Peyer's patch (tissue), 4 donors: ENCODE measurements at regions not wholly inside any gene's neighbourhood (a gene's known extent, or its start where the extent isn't known, plus 50 kb on each side); places are given as distances from the start of the nearest gene placed in this dataset.

ENCODE experiments used
- DNase-seq, 3 donors: peaks; one replicate each; pipeline ENCODE4 v3.0.0-alpha.2; 2017 to 2019
- H3K27ac ChIP-seq, 4 donors: fragments of 200-600 bp; sonication (generic); one replicate each; pipeline ENCODE4 v1.5.1; 2016 to 2019
- H3K27me3 ChIP-seq, 2 donors: fragments of 200-600 bp; sonication (generic); one replicate each; pipeline ENCODE4 v1.5.1; 2019
- H3K36me3 ChIP-seq, 3 donors: fragments of 200-600 bp; sonication (generic); one replicate each; pipeline ENCODE4 v1.5.1; 2016 to 2019
- H3K4me1 ChIP-seq, 4 donors: fragments of 200-600 bp; sonication (generic); one replicate each; pipeline ENCODE4 v1.5.1; 2016 to 2019
- H3K4me3 ChIP-seq, 4 donors: fragments of 200-600 bp; sonication (generic); 1 replicate in 3 of 4; 2 replicates in 1 of 4; pipeline ENCODE4 v1.5.1; 2016 to 2019; ENCODE audit warnings: mild to moderate bottlenecking in 1 of 4
- H3K9me3 ChIP-seq, 4 donors: fragments of 200-600 bp; sonication (generic); one replicate each; pipeline ENCODE4 v1.5.1; 2016 to 2019; ENCODE audit warnings: mild to moderate bottlenecking in 1 of 4
- POLR2A ChIP-seq, 2 donors: fragments of 450-650 bp; IDR thresholded peaks; one replicate each; pipeline ENCODE4 v1.5.1; 2017; ENCODE audit warnings: antibody characterized with exemption in 2 of 2, mild to moderate bottlenecking in 2 of 2, moderate library complexity in 2 of 2
- TF ChIP-seq, protein P1 (sequence below), 6 experiments: fragments of 450-650 bp in 4 of 6; fragments of 200-600 bp in 2 of 6; sonication (generic) in 1 of 6; IDR thresholded peaks; one replicate each; pipeline ENCODE4 v1.5.1; 2017 to 2019; ENCODE audit warnings: antibody characterized with exemption in 6 of 6, mild to moderate bottlenecking in 3 of 6, moderate library complexity in 1 of 6

DNA sequence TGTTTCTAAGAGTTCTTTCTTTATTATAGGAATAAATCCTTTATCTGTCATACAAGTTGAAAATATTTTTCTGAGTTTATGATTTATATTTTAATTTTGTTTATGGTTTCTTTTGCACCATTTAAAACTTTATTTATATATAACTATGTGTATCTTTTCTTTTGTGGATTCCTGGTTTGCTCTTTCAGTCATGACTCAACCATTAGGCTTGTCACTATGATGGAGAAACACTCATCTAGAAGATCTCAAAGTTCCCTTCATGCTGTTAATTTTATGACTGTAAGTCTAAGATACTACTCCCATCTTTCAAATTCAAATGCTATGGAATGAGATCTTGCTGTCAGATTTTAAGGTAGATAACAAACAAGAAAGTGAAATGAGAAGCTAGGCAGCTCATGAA is 199.5 kb downstream of the INHBA start:
- H3K9me3 ChIP-seq, result no peaks in the 10 kb centered on the region
- no peak overlapping the region for H3K27ac ChIP-seq
- no peak for TF ChIP-seq POLR2A (IDR thresholded peaks at IDR 0.05)
- TF ChIP-seq, protein P1, sequence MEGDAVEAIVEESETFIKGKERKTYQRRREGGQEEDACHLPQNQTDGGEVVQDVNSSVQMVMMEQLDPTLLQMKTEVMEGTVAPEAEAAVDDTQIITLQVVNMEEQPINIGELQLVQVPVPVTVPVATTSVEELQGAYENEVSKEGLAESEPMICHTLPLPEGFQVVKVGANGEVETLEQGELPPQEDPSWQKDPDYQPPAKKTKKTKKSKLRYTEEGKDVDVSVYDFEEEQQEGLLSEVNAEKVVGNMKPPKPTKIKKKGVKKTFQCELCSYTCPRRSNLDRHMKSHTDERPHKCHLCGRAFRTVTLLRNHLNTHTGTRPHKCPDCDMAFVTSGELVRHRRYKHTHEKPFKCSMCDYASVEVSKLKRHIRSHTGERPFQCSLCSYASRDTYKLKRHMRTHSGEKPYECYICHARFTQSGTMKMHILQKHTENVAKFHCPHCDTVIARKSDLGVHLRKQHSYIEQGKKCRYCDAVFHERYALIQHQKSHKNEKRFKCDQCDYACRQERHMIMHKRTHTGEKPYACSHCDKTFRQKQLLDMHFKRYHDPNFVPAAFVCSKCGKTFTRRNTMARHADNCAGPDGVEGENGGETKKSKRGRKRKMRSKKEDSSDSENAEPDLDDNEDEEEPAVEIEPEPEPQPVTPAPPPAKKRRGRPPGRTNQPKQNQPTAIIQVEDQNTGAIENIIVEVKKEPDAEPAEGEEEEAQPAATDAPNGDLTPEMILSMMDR (IDR thresholded peaks at IDR 0.05), result no peak
- no peaks in the 10 kb centered on the region for H3K4me1 ChIP-seq
- H3K4me3 ChIP-seq, result no peak overlapping the region
- no peaks in the 10 kb centered on the region for H3K36me3 ChIP-seq
- no peak for DNase-seq
- H3K27me3 ChIP-seq, result no peaks in the 10 kb centered on the region

DNA sequence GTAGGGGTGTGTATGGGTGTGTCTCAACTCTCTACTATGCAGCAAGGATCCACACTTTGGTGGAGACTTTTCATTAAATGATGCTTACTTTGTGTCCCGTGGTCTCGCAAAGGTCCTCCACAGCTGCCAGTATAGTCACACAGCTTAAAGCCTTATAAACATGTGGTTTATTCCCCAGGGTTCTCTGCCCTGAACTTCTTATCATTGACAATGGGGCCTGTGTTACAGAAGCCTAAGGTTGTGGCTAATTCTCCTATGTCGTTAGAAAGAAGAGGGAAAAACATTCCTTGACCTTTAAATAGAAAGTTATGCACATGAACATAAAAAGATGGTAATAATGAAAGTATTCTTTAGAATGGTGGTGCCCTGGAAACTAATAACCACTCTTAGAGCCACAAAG is 201.4 kb downstream of the INHBA start:
- Histone ChIP-seq H3K9me3 (no peaks in the 10 kb centered on the region), H3K27ac (no peak overlapping the region), H3K4me1 (no peaks in the 10 kb centered on the region), H3K4me3 (no peak overlapping the region), H3K27me3 (no peaks in the 10 kb centered on the region), H3K36me3 (no peaks in the 10 kb centered on the region)
- DNase-seq, result no peak
- TF ChIP-seq POLR2A (IDR thresholded peaks at IDR 0.05), result no peak
- TF ChIP-seq, protein P1 (IDR thresholded peaks at IDR 0.05), result no peak

GRCh38 chr7:41501006-41501405 is 201.9 kb downstream of the INHBA start:
- TF ChIP-seq, protein P1 (IDR thresholded peaks at IDR 0.05), result no peak
- TF ChIP-seq POLR2A (IDR thresholded peaks at IDR 0.05), result no peak
- no peak for DNase-seq
- Histone ChIP-seq H3K36me3 (no peaks in the 10 kb centered on the region), H3K9me3 (no peaks in the 10 kb centered on the region), H3K27ac (no peak overlapping the region), H3K27me3 (no peaks in the 10 kb centered on the region), H3K4me1 (no peaks in the 10 kb centered on the region), H3K4me3 (no peak overlapping the region)

GRCh38 chr7:41492603-41493002 is 210.3 kb downstream of the INHBA start:
- H3K9me3 ChIP-seq, result no peaks in the 10 kb centered on the region
- no peak overlapping the region for H3K27ac ChIP-seq
- no peaks in the 10 kb centered on the region for H3K27me3 ChIP-seq
- no peak for DNase-seq
- H3K36me3 ChIP-seq, result no peaks in the 10 kb centered on the region
- H3K4me3 ChIP-seq, result no peak overlapping the region
- TF ChIP-seq, protein P1 (IDR thresholded peaks at IDR 0.05), result no peak
- TF ChIP-seq POLR2A (IDR thresholded peaks at IDR 0.05), result no peak
- H3K4me1 ChIP-seq, result no peaks in the 10 kb centered on the region

GRCh38 chr7:41491883-41492471 is 210.9 kb downstream of the INHBA start:
- H3K4me1 ChIP-seq, result no peaks in the 10 kb centered on the region
- no peak overlapping the region for H3K27ac ChIP-seq
- no peaks in the 10 kb centered on the region for H3K9me3 ChIP-seq
- no peak overlapping the region for H3K4me3 ChIP-seq
- TF ChIP-seq, protein P1 (IDR thresholded peaks at IDR 0.05), result no peak
- TF ChIP-seq POLR2A (IDR thresholded peaks at IDR 0.05), result no peak
- no peak for DNase-seq
- no peaks in the 10 kb centered on the region for H3K27me3 ChIP-seq
- H3K36me3 ChIP-seq, result no peaks in the 10 kb centered on the region

DNA sequence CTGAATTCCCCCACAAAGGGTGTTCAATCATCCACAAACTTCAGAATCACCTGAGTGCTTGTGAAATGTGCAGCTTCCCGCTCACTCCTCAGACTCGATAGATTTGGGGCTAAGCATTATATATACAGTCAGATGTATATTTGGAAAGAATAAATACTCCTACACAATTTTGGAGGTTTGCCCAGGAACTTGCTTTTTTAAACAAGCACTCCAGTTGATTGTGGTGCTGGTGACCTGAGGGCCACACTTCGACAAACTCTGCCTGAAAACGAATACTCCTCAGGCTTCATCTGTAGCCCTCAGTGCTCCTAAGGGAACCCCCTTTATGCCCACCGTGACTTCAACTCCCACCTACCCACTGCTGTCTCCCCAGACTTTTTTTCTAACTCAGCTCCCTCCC is 211.6 kb downstream of the INHBA start:
- Histone ChIP-seq H3K27me3 (no peaks in the 10 kb centered on the region), H3K4me1 (no peaks in the 10 kb centered on the region), H3K4me3 (no peak overlapping the region), H3K27ac (no peak overlapping the region), H3K36me3 (no peaks in the 10 kb centered on the region), H3K9me3 (no peaks in the 10 kb centered on the region)
- DNase-seq, result no peak
- TF ChIP-seq, protein P1 (IDR thresholded peaks at IDR 0.05), result no peak
- TF ChIP-seq POLR2A (IDR thresholded peaks at IDR 0.05), result no peak
